GM12865 (cell line): ENCODE measurements at regions not wholly inside any gene's neighbourhood (a gene's known extent, or its start where the extent isn't known, plus 50 kb on each side); places are given as distances from the start of the nearest gene placed in this dataset.

ENCODE experiments used
- DNase-seq: peaks from one replicate; pipeline ENCODE4 v3.0.0; 2010; ENCODE audit warnings: low read depth
- H3K4me3 ChIP-seq: 2 replicates; pipeline ENCODE4 v1.5.1; 2011; ENCODE audit warnings: mild to moderate bottlenecking, low read depth, low read length, control low read depth
- CTCF ChIP-seq: IDR thresholded peaks from 2 replicates; pipeline ENCODE4 v1.5.1; 2011; ENCODE audit warnings: low read length, control low read depth, low read depth, inconsistent platforms; ENCODE audit not compliant: insufficient read depth; ENCODE audit errors: missing control alignments

- no peak for TF ChIP-seq CTCF
- H3K4me3 ChIP-seq = no peak overlapping the region
- DNase-seq = no peak
Observed at GRCh38 chr1:209493559-209493958, 90.0 kb upstream of the CAMK1G start.

- TF ChIP-seq CTCF = no peak
- DNase-seq = peak; percentile 7
Observed at GRCh38 chr1:209497729-209498128, 85.8 kb upstream of the CAMK1G start.

DNA sequence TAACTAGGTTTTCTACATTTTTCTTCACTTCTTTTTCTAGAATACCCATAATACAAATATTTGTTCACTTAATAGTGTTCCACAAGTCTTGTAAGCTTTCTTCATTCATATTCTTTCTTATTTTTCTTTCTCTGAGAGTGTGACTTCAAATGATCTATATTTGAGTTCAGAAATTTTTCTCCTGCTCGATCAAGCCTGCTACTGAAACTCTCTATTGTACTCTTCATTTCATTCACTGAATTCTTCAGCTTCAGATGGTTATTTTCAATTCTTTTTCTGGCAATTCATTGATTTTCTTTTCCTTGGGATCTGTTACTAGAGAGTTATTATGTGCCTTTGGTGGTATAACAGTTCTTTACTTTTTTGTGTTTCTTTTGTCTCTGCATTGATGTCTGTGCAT lies 82.5 kb upstream of the CAMK1G start:
- DNase-seq = no peak
- TF ChIP-seq CTCF = no peak

More at GRCh38 chr1:209497729-209498128, 85.8 kb upstream of the CAMK1G start:
- H3K4me3 ChIP-seq = no peak overlapping the region

DNA sequence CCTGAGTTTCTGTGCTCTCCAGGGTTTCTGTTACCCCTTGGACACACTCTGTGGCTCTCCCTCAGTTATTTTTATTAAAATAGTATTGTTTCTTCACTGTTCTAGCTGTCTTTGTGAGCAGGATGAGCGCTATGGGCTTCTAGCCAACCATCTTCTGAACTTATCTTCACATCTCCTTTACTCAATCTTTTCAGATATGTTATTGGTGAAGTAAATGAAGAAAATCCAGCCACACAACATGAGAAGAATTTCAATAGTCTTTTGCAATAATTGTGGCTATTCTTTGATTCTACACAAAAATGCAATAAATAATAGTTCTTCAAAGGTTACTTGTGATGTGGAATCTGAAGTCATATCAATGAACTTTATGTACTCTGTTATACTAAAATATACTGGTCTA lies 80.3 kb upstream of the CAMK1G start:
- H3K4me3 ChIP-seq = no peak overlapping the region
- no peak for DNase-seq
- no peak for TF ChIP-seq CTCF

More for the DNA sequence above, 82.5 kb upstream of the CAMK1G start:
- H3K4me3 ChIP-seq = no peak overlapping the region

DNA sequence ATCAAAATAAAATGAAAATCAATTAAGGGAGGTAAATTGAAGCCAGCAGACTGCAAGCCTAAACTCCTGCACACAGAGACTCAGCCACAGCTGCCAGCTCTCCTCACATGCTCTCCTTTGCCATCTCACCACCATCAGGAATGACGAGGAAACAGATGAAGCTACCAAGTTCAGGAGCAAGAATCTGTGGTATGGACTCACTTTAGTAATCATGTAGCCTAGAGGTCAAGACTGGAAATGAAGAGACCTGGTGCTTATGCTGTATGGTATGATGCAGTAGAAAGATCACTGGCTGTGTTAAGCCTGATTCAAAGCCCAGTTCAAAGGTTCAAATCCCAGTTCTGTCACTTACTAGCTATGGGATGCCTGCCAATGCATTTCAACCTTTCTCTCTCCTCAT lies 78.9 kb upstream of the CAMK1G start:
- no peak for DNase-seq

GRCh38 chr1:209505044-209505443 lies 78.5 kb upstream of the CAMK1G start:
- TF ChIP-seq CTCF = no peak
- H3K4me3 ChIP-seq = no peak overlapping the region
- no peak for DNase-seq

More for the DNA sequence above, 78.9 kb upstream of the CAMK1G start:
- no peak for TF ChIP-seq CTCF
- H3K4me3 ChIP-seq = no peak overlapping the region

DNA sequence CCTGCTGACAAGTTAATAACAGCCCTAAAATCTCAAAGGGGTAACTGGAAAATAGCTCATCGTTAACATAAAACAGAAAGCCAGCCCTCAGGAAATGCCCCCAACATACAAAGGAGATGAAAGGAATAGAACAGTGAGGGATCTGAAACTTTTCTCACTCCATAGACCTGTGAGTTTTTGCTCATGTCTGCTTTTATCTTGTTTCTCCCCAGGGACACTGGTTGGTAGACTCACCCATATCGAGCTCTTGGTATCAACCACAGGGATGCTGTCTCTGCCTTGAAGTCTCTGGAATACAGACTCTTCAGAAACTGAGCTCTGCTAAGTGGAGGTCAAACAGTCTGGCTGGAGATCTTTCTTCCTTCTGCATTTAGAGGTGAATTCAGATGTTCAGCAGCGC lies 77.4 kb upstream of the CAMK1G start:
- no peak for TF ChIP-seq CTCF
- DNase-seq = no peak
- no peak overlapping the region for H3K4me3 ChIP-seq
